HG03097 (cell line): ENCODE measurements at regions not wholly inside any gene's neighbourhood (a gene's known extent, or its start where the extent isn't known, plus 50 kb on each side); places are given as distances from the start of the nearest gene placed in this dataset.

Experiments
- ATAC-seq: cut with Tn5 transposase; IDR thresholded peaks from one replicate; pipeline ENCODE4 v1.9.1; 2021; ENCODE audit not compliant: unreplicated experiment, low FRiP score

DNA sequence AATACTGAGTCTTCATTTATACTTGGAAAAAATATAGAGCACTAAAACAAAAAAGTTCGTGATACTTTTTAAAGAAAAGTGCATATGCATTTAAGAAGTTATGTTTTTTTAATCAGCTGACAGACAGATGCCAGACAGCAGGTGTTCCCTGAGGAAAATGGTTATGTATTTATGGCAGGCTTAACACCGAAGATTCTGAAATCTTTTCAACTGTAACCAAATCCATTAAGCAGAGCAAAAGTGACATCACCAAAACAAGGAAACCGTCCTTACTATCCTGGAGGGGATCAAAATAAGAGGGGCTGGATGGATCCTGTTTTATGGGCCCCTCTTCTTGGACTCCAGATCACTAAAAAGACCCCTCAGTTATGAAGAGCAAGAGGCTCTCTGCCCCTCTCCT lies 404.9 kb upstream of the ADAMTS16 start:
- no peak for ATAC-seq

DNA sequence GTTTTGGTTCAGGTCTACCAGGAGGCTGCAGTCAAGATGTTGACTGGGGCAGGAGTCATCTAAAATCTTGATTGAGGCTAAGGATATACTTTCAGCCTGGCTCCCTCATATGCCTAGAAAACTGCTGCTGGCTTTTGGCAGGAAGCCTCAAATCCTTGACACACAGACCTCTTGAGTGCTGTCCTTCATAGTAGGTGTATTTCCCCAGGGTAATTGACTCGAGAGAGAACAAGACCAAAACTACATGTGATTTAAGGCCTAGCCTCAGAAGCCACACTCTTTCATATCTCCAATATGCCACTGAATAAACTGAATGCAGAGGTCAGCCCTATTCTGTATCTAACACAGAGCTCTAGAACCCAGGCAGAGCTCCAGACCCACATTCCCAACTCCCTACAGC lies 402.3 kb upstream of the ADAMTS16 start:
- no peak for ATAC-seq

DNA sequence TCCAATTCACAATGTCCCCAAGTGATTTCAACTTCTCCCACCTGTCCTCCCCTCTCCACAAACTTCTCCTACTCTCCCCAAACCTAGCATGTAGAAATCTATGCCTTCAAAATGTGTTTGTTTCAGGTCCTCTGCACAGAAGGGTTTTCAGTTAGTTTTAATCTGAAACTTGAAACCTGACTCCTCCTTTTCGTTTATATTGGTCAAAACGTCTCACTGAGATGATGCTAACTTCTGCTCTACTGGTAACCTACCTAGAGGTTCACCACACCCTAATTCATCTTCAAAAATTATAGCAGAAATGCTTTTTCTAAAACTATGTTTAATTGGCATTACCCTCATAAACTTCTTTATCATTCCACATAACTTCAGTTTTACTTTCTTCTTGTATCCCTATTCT lies 401.8 kb upstream of the ADAMTS16 start:
- ATAC-seq, result no peak

DNA sequence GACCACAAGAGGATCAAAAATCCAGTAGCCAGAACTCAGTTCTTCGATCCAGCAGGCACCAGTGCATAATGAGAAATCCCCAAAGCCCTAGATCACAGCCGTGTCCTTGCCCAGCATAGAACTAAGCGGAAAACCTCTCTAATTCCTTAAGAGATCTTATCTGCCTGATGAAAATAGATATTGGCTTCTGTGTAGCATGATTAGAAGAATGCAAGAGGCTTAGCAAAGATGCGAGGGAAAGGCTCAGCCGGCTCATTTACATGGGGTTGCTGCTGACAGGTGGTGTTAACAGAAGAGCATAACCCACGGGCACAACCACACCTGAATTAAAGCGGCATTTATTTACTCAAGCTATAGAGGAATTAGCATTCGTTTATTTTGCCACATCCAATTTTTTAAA lies 400.0 kb upstream of the ADAMTS16 start:
- no peak for ATAC-seq

DNA sequence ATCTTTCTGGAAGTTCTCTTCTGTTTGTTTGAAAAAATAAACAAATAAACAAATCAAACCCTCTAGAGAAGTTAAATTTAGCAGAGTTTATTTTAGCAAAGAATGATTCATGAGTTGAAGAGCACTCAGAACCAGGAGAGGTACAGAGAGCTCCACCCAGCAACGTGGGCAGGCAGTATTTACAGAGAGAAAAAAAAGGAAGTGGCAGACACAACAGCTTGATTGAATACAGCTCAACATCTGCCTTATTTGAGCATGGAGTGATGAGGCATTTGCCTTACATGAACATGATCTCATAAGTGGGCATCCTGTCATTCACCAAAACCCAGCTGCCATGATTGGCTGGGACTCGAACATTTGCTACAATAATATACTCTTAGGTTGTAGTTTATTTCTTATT lies 381.6 kb upstream of the ADAMTS16 start:
- ATAC-seq, result no peak

DNA sequence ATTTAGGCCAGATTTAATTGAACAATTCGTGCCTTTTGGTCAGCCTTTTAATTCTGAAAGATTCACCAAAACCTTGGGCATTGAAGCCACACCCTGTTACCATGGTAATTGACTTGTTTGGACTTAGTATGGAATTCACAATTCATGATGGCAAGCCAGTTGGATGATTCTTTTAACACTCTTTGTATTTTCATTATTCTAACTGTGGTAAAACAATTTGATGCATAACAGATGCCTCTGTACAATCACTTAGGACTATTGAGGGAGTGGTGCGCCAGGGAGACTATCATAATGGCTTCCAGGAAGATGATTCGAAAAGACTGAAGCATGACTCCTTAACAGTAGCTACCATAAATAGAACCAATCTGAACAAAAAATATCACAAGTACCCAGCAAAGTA lies 381.1 kb upstream of the ADAMTS16 start:
- ATAC-seq, result no peak

DNA sequence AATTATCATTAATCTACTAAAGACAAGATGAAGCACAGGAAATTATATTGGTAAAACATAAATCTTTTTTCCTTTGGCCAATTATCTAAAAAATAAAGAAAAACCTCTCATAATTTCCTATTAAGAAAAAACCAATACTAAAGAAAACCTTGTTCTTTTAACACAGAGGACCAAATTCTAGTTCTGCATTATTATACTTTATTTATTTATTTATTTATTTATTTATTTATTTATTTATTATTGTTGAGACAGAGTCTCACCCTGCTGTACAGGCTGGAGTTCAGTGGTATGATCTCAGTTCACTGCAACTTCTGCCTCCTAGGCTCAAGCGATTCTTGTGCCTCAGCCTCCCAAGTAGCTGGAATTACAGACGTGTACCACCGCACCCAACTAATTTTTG lies 377.8 kb upstream of the ADAMTS16 start:
- no peak for ATAC-seq

DNA sequence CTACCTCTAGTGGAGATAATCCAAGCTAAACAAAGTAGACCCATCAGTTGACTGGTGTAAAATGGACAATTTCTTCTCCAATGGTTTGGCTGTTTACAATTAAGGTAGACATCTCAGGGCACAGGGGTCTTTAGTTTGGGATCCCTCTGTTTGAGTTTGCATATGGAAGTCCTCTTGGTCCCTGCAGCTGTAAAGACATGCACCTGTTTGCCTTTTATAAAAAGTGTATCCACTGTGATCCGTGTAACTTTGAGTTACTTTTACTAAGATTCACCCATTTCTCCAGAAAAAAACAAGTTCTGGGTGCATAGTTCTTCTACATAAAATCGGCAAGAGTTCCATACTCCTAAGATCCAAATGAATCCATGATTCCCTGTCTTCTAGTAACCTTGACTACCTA lies 374.7 kb upstream of the ADAMTS16 start:
- ATAC-seq, result no peak

DNA sequence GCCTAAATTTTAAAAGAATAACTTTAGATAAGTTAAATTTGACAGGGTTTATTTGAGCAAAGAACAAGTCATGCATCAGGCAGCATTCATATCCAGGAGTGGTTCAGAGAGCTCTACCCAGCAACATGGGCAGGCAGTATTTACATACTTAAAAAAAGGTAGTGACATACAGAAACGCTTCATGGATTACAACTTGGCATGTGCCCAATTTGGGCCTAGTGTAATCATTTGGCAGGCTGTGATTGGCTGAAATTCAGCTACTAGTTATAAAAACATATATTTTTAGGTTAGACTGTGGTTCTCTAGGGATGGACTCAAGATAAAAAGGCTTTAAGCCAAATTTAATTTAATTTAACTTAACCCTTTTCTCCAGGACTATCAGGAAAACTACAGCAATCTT lies 374.0 kb upstream of the ADAMTS16 start:
- no peak for ATAC-seq

DNA sequence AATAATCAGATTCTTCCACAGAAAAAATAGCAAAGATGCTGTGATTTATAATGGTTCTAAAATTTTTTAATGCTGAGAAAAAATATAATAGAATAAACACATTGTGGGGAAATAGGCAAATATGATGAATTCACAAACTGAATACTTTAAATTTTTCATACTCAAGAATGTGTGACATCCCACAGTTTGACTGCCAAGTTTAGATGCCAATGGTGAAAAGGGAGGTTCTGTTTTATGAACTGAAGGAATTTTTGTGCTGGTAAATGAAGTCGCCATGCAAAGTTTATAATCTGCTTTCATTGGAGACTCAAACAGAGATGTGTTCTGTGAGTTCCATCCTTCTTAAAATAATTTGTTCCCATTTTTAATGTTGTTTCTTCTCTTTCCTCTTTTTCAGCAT lies 367.5 kb upstream of the ADAMTS16 start:
- ATAC-seq, result no peak

DNA sequence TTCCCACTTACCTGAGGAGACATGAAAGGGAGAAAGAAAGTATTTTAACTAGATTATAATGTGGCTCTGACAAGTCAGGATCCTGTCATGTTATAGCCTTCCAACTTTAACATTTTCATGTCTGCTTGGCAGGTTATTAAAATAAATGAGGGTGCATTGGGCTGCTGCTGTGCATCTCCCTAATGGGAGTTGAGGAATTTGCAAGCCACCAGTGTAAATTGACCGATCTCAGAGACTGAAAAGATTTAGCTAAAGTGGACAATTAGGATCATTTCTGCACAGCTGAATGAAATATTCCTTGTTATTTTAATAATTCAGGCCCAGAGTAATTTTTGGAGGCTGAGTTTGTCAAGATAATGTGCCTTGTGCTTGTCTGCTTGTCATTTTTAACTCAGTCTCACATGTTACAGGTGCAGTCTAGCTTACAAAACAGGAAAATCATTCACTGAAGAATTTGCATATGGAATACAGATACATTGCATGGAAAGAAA lies 366.3 kb upstream of the ADAMTS16 start:
- ATAC-seq, result no peak

DNA sequence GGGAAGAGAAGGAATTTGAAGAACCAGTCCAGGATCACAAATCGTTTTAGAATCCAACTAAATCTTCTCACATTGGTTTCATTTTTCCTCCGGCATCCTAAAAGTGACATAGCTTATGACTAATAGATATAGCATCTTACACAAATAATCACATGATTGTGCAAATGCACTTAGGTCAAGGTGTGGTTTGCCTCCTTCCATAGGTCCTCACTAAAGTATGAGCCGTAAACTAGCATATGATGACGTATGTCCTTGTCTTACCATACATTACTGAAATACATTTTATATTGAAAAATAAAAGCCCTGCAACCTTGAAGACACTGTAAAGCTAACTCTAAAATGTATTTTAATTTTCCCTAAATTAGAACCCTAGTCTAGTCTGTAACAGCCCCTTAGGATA lies 362.7 kb upstream of the ADAMTS16 start:
- no peak for ATAC-seq

DNA sequence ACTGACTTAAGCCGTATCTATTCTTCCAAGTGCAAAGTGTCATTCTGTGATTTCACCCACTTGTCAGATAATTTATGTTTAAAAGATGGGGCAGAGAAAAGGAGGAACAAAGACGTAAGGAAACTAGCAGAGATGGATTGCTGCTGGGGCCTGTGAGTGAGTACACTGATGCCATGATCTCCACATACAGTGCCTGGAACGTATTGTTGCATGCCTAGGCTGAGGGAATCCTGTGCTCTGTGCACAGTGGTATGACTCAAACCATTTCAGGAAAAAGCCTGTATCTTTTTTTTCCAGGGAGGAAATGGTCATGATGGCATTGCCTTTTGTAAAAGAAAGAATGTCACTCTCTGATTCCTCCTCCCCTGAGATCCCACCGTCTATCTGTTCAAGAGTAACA lies 359.5 kb upstream of the ADAMTS16 start:
- ATAC-seq, result no peak

DNA sequence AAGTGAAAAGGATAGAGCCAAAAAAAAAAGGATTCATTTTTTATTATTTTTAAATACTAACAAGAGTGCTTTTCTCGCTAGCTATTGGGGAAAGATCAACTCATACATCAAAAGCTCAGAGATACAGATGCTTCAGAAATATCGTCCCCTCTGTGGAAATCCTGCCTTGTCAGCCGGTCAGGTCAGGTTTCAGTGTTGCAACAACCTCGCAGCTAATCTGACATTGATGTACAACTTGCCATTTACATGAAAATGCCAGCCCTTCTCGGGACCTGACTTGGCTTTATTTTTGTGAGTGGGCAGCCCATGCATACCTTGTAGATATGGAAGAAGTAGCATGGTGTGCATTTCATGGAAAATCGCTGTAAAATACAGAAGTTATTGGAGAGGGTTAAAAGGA lies 358.8 kb upstream of the ADAMTS16 start:
- no peak for ATAC-seq

DNA sequence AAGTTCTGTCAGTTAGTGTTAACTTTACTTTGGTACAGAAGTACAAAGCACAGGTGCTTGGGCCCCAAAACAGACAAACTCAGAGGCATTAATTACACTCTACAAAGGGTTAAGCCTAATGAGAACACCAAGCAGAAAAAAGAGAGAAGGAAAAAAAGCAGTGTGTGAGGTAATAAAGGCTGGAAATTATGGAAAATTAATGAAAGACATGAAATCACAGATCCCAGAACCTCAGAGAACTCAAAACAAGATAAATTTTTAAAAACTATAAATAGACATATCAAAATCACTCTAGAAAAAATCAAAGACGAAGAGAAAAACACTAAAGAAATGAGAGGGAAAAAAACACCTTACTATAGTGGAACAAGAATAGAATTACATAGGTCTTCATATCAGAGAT lies 354.2 kb upstream of the ADAMTS16 start:
- ATAC-seq, result no peak

DNA sequence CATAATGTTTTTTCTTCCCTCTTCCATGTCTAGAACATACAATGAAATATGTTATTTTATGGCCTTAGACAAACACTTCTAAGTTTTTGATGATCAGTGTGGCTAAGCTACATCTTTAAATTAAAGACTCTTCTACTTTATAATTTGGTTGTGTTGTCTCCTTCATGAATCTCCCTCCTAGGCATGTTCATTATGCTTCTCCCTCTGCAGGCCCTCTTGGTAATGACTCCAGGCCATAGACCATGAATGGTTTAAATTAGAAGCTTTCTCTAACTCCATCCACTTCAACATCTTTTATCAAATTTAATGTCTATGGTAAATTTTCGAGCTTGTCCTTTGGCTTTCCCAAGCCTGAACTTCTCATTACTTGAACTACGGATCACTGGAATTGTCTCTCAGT lies 342.7 kb upstream of the ADAMTS16 start:
- ATAC-seq, result no peak

DNA sequence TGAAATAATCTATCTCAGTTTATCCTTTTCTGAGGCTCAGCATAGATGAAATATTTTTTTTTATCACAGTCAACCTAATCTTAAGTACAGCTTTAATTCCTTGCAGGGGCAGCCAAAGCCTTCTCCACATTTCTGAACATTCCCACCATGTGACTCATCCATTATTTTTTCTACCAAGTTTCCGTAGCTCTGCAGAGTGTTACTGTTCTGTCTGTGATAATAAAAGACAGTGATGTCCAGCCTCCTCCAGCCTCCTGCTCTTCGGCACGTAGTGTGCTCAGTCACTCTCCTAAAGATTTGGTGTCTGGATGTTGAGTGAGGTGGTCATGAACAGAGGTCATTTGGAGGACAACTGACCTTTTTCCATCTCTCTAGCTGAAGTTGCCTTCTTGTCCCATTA lies 338.1 kb upstream of the ADAMTS16 start:
- ATAC-seq, result no peak

DNA sequence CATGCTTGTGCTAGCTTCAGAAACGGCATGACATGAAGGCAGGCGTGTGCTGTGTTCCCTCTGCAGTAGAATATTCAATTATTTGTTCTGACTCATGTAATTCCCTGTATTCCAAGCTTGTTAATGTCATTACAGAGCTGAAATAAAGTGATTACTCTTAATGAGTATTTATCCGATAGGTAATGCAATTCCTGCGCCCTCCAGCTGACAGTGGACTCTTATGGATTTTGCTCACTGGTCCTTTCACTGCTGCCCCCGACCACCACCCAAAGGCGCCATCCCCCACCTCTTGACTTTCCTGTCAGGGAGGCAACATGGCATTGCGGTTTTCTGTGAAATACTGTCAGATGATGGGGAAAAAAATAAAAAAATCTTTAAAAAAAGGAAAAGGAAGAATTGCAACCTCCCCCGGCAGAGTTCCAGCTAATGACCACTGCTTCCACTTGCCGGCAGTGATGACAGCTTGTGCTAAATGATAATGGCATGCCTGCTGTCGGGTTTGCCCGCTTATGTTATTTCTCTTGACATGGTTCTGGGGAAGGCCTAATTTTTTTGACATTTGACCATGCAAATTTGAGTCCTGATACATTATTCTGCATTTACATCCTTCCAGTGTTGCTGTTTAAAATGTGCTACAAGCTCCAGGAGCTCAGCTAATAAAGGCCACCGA lies 335.3 kb upstream of the ADAMTS16 start:
- no peak for ATAC-seq

DNA sequence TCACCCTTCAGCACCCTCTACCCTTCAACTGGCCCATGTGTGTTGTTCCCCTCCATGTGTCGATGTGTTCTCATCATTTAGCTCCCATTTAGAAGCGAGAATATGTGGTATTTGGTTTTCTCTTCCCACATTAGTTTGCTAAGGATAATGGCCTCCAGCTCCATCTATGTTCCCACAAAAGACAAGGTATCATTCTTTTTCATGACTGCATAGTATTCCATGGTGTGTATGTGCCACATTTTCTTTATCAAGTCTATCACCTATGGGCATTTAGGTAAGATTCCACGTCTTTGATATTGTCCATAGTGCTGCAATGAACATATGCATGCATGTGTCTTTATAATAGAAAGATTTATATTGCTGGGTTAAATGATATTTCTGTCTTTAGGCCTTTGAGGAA lies 325.1 kb upstream of the ADAMTS16 start:
- no peak for ATAC-seq

DNA sequence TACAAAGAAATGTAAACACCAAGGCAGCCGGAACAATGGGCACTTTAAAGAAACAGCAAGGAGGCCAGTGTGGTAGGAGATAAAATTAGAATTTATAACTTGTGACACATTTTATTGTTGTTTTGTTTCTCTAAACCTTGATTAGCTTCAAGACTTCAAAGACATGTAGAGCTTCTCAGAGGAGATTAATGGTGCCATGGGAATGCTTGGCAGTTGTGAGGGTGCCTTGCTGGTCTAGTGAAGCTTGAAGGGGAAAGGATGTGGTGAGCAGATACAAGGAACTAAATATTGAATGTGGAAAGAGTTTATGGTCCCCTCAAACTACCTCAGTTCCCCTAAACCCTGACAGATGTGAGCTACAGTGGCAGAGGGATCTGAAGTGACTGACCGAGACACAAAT lies 322.4 kb upstream of the ADAMTS16 start:
- no peak for ATAC-seq

DNA sequence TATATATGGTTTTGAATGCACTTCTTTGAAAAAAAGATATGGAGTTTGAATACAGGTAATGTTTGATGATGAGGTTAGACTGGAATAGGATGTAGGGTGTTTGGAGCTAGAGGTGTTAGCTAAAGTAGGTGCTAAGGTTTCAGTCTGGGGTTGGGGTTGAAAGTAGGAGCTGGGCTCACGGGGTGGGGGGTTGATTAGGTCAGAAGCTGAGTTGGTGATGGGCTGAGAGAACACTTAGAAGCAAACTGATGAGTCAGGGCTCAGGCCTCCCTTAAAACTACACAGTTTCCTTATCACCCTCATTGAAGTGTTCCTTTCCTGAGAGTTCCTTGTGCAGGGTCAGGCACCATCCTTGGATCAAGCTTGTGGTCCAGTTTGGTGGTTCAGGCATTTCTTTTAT lies 308.8 kb upstream of the ADAMTS16 start:
- ATAC-seq, result no peak

DNA sequence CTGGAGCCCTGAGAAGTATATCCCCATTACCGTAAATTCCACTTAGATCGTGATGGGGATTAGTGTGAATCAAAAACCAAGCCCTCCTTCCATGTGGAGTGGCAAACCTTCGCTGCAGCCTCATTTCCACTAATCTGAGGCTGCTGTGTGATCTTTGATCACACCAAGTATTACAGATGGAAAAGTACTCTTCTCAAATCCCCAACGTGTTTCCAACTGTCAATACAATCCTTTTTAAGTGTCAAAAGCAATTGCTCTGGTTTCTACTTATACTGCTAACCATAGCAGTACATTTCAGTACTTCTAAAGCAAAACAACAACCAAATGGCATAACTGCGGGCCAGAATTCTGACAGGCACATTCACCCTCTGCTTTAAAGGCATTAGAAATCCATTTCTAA lies 307.7 kb upstream of the ADAMTS16 start:
- no peak for ATAC-seq

DNA sequence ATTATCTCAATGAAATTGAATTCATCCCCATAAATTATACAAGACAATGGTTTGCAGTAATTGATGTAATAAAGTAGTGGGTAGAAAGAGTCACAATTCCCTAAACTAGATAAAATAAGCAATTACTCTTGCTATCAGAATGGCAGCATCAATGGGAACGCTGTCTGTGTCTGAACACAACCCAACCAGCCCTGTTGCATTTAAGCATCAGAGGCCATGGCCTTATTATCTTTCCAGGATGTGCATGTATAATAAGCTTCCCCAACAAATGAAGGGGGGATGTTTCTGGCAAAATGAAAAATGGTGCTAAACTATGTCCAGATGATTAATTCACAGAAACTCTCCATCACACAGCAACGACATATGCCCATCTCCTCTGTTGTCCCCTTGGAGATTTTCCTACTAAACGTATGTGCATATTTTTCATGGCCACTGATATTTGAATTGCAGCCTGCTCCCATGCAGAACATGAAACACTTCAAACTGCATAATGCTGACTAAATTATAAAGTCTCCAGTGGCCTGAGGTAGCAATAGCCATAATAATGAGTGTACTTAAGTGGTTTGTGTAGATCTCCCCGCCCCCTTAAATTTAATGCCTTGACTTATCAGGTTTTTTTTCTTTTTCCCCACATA lies 306.9 kb upstream of the ADAMTS16 start:
- ATAC-seq, result no peak
